ENCODE measurements at regions not wholly inside any gene's neighbourhood (a gene's known extent, or its start where the extent isn't known, plus 50 kb on each side); places are given as distances from the start of the nearest gene placed in this dataset.

DNA sequence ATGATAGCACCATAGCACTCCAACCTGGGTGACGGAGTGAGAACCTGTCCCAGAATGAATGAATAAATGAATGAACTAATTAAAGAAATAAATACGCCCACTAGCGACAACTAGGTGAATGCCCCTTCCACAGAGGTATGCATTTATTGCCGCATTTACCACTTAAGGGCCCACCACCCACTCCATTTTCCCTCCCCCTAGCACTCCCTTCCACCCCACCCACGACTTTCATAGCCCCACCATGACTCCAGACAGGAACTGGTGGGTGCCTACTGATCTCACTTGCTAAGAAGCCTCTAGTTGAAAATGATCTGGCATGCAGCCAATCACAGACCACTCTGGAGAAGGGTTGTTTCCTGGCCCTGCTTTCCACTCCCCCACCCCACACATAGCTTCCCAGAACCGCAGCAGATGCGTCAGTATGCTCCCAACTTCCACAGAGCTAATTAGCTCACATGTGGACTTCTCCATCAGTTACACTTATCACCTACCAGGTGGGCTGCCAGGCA is 167.6 kb downstream of the WT1 start:
- Mint-ChIP-seq H3K4me1 (no peaks in the 10 kb centered on the region), H3K27me3 (peaks cover 2% of the 10 kb centered on the region), H3K36me3 (no peaks in the 10 kb centered on the region), H3K9me3 (peaks cover 0 to 2% (median 1%) of the 10 kb centered on the region in 3 donors), H3K4me3 (no peak overlapping the region), H3K27ac (no peak overlapping the region)

GRCh38 chr11:32273931-32274330 is 161.4 kb downstream of the WT1 start:
- no peak overlapping the region for H3K4me3 Mint-ChIP-seq
- peaks cover 0 to 2% (median 1%) of the 10 kb centered on the region in 3 donors for H3K9me3 Mint-ChIP-seq
- H3K27ac Mint-ChIP-seq, result no peak overlapping the region
- H3K4me1 Mint-ChIP-seq, result no peaks in the 10 kb centered on the region
- H3K36me3 Mint-ChIP-seq, result no peaks in the 10 kb centered on the region
- peaks cover 1% of the 10 kb centered on the region for H3K27me3 Mint-ChIP-seq

DNA sequence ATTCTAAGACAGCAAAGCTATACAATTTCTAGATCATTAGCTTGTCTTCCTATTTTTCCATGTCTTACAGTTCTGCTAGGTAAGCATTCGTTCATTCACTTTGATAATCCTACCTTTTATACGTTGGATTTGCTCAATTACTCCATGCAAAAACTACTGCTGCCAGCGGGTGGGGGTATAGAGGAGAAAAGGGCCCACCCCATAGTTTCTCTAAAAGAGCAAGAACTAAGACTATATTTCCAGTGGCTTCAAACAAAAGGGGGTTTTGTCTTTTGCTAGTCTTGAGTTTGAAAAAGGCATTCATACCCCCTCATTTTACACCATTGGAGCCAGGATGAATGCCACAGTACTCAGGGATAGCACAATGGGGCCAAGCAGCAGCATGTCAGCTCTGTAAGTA is 155.7 kb downstream of the WT1 start:
- peaks cover 1% of the 10 kb centered on the region for H3K27me3 Mint-ChIP-seq
- no peaks in the 10 kb centered on the region for H3K4me1 Mint-ChIP-seq
- H3K4me3 Mint-ChIP-seq, result no peak overlapping the region
- no peaks in the 10 kb centered on the region for H3K36me3 Mint-ChIP-seq
- no peak overlapping the region for H3K27ac Mint-ChIP-seq
- peaks cover 0 to 2% (median 0%) of the 10 kb centered on the region in 3 donors for H3K9me3 Mint-ChIP-seq

- H3K4me3 Mint-ChIP-seq, result no peak overlapping the region
- no peaks in the 10 kb centered on the region for H3K36me3 Mint-ChIP-seq
- H3K27ac Mint-ChIP-seq, result no peak overlapping the region
- no peaks in the 10 kb centered on the region for H3K4me1 Mint-ChIP-seq
- H3K9me3 Mint-ChIP-seq, result peaks cover 0 to 2% (median 0%) of the 10 kb centered on the region in 3 donors
- H3K27me3 Mint-ChIP-seq, result peaks cover 1% of the 10 kb centered on the region
Observed at GRCh38 chr11:32280339-32280738, 155.0 kb downstream of the WT1 start.

- H3K4me3 Mint-ChIP-seq, result no peak overlapping the region
- peaks cover 3 to 8% (median 4%) of the 10 kb centered on the region in 3 donors for H3K9me3 Mint-ChIP-seq
- no peaks in the 10 kb centered on the region for H3K4me1 Mint-ChIP-seq
- peaks cover 5% of the 10 kb centered on the region for H3K27me3 Mint-ChIP-seq
- no peaks in the 10 kb centered on the region for H3K36me3 Mint-ChIP-seq
- no peak overlapping the region for H3K27ac Mint-ChIP-seq
Observed at GRCh38 chr11:32288276-32288675, 147.1 kb downstream of the WT1 start.

GRCh38 chr11:32289701-32290100 is 145.6 kb downstream of the WT1 start:
- H3K9me3 Mint-ChIP-seq, result peaks cover 3 to 8% (median 4%) of the 10 kb centered on the region in 3 donors
- no peak overlapping the region for H3K4me3 Mint-ChIP-seq
- H3K4me1 Mint-ChIP-seq, result no peaks in the 10 kb centered on the region
- H3K27ac Mint-ChIP-seq, result no peak overlapping the region
- no peaks in the 10 kb centered on the region for H3K36me3 Mint-ChIP-seq
- H3K27me3 Mint-ChIP-seq, result peaks cover 5% of the 10 kb centered on the region

DNA sequence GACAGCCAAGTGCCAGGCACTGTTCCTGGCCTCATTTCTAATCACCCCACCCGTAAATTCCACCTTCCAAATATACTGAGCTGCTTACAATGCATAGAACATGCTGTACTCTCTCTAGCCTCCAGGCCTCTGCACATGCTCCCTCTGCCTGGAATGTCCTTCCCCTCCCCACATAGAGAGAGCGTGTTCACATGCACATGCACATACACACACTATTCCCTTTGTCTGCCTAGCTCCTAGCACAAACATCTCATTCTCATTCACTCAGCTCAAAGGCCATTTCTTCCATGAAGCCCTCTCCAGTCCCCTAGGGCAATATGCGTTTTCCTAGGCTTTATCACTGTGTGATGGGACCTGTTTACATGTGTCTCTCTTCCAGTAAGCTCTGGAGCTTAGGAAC is 144.6 kb downstream of the WT1 start:
- Mint-ChIP-seq H3K9me3 (peaks cover 3 to 4% (median 4%) of the 10 kb centered on the region in 3 donors), H3K36me3 (no peaks in the 10 kb centered on the region), H3K27ac (no peak overlapping the region)

DNA sequence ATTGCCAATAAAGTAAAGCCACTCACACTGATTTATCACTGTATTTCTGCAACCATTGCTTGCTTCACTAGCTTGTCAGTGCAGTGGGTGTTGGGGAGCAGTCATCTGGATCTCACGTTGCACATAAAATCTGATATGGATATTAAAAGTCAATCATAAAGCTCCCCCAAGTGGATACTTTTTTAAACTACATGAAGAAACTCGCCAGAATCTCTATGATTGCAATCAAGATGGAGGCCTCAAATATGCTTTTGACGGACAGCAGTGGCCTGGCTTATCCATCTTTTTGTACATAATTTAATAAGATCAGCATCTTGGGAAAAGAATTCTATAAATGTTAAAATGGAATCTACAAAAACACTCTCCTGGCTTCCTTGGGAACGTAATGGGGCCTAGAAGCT is 137.7 kb downstream of the WT1 start:
- Mint-ChIP-seq H3K36me3 (no peaks in the 10 kb centered on the region), H3K4me1 (peaks cover 0 to 2% (median 0%) of the 10 kb centered on the region in 3 donors), H3K9me3 (no peaks in the 10 kb centered on the region), H3K4me3 (no peak overlapping the region), H3K27ac (no peak overlapping the region), H3K27me3 (peaks cover 1% of the 10 kb centered on the region)

More for the DNA sequence above, 144.6 kb downstream of the WT1 start:
- H3K4me3 Mint-ChIP-seq, result no peak overlapping the region
- H3K27me3 Mint-ChIP-seq, result peaks cover 5% of the 10 kb centered on the region
- H3K4me1 Mint-ChIP-seq, result no peaks in the 10 kb centered on the region

DNA sequence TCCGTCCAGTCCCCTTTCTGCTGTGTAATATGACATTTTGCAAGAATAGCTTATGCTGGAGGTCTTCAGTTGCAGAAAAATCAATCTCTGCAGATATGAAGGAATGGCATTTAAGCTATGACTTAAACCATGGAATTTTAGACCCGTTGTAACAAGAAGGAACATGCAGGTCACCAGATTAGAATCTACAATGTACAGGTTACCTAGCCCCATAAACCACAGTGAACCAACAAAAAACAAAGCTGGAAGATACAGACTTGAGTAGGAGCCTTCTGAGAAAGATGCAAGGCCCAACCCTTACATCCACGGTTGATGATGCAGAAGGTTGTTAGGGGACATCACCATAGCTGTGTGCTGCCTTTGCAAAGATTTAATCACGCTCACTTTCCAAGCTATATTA is 132.5 kb downstream of the WT1 start:
- Mint-ChIP-seq H3K4me1 (peaks cover 0 to 2% (median 0%) of the 10 kb centered on the region in 3 donors), H3K4me3 (no peak overlapping the region), H3K36me3 (no peaks in the 10 kb centered on the region), H3K27me3 (no peaks in the 10 kb centered on the region), H3K9me3 (no peaks in the 10 kb centered on the region), H3K27ac (no peak overlapping the region)

GRCh38 chr11:32304521-32304920 is 130.8 kb downstream of the WT1 start:
- Mint-ChIP-seq H3K9me3 (no peaks in the 10 kb centered on the region), H3K4me3 (no peak overlapping the region), H3K4me1 (peaks cover 0 to 2% (median 0%) of the 10 kb centered on the region in 3 donors), H3K36me3 (no peaks in the 10 kb centered on the region), H3K27me3 (no peaks in the 10 kb centered on the region), H3K27ac (no peak overlapping the region)

- no peak overlapping the region for H3K27ac Mint-ChIP-seq
- H3K4me3 Mint-ChIP-seq, result no peak overlapping the region
- peaks cover 3% of the 10 kb centered on the region for H3K27me3 Mint-ChIP-seq
- H3K36me3 Mint-ChIP-seq, result no peaks in the 10 kb centered on the region
- H3K9me3 Mint-ChIP-seq, result no peaks in the 10 kb centered on the region
- H3K4me1 Mint-ChIP-seq, result peaks cover 0 to 2% (median 0%) of the 10 kb centered on the region in 3 donors
Observed at GRCh38 chr11:32305460-32305859, 129.9 kb downstream of the WT1 start.

- Mint-ChIP-seq H3K9me3 (no peaks in the 10 kb centered on the region), H3K27ac (no peak overlapping the region), H3K4me1 (peaks cover 0 to 2% (median 0%) of the 10 kb centered on the region in 3 donors), H3K36me3 (no peaks in the 10 kb centered on the region), H3K4me3 (no peak overlapping the region), H3K27me3 (peaks cover 7% of the 10 kb centered on the region)
Observed at GRCh38 chr11:32307471-32307870, 127.9 kb downstream of the WT1 start.

- no peaks in the 10 kb centered on the region for H3K9me3 Mint-ChIP-seq
Observed at GRCh38 chr11:32307913-32308312, 127.4 kb downstream of the WT1 start.

DNA sequence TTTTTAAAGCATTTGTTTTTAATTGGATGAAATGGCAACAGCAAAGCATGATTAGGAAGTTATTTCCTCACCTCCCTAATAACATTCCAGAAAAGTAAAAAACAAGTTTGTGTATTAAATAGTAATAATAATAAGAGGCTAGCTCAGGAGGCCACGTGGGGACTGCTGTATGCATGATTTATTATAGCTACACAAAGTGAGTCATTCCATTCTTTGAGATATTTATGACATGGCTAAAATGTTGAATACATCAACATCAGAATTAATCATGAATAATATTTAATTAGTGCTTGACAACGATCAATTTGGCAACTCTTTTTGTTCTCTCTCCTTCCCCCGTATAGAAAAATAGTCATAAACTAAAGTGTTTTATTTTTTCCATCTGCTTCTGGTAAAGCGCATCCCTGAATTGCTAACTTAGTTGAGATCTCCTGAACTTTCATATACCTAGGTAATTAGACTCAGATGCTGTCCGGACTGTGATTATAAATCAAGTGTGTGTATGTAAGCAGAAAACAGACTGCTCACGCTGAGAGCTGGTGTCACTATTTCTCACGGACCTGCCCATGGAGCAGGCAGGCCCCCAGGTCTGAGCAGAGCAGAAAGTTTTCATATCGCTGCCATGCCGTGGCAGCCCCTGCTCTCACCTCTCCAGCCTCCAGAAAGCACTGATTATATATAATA is 125.7 kb downstream of the WT1 start:
- Mint-ChIP-seq H3K27ac (no peak overlapping the region), H3K9me3 (no peaks in the 10 kb centered on the region), H3K4me1 (peaks cover 0 to 4% (median 0%) of the 10 kb centered on the region in 3 donors), H3K36me3 (no peaks in the 10 kb centered on the region), H3K4me3 (no peak overlapping the region), H3K27me3 (peaks cover 7% of the 10 kb centered on the region)

More at GRCh38 chr11:32307913-32308312, 127.4 kb downstream of the WT1 start:
- Mint-ChIP-seq H3K4me1 (peaks cover 0 to 3% (median 0%) of the 10 kb centered on the region in 3 donors), H3K4me3 (no peak overlapping the region), H3K27ac (no peak overlapping the region), H3K27me3 (peaks cover 7% of the 10 kb centered on the region), H3K36me3 (no peaks in the 10 kb centered on the region)

DNA sequence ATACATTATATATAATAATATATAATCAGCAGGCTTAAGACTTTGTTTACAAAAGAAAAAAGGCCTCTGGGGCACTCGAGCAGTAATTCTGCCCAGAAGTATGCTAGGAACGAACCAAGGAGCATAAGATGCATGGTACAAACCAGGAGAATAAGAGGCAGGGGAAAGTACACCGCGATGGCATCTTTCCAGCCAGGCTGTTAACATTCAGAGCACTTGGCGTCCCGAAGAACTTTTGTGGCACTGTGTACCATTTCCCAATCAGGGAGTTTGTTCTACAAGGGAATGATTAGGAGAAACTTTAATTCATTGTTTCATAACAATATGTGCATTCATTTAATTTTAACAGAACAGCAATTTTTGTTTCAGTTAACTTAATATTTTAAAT is 125.1 kb downstream of the WT1 start:
- Mint-ChIP-seq H3K36me3 (no peaks in the 10 kb centered on the region), H3K4me3 (no peak overlapping the region), H3K4me1 (peaks cover 0 to 4% (median 0%) of the 10 kb centered on the region in 3 donors), H3K27me3 (peaks cover 7% of the 10 kb centered on the region), H3K9me3 (no peaks in the 10 kb centered on the region), H3K27ac (no peak overlapping the region)
